H9 (cell line): ENCODE measurements at regions not wholly inside any gene's neighbourhood (a gene's known extent, or its start where the extent isn't known, plus 50 kb on each side); places are given as distances from the start of the nearest gene placed in this dataset.

ENCODE experiments used
- DNase-seq: peaks from one replicate; pipeline ENCODE4 v3.0.0-alpha.2; 2017
- H2AFZ ChIP-seq: one replicate; pipeline ENCODE4 v1.6.1; 2013; ENCODE audit warnings: mild to moderate bottlenecking, low read length, control low read depth, moderate library complexity
- H2AK5ac ChIP-seq: 2 replicates; pipeline ENCODE4 v1.6.1; 2013; ENCODE audit warnings: low read length, control low read depth, mixed read lengths; ENCODE audit not compliant: insufficient read length
- H2BK120ac ChIP-seq: one replicate; pipeline ENCODE4 v1.6.1; 2013; ENCODE audit warnings: low read depth, mild to moderate bottlenecking, low read length, control low read depth, inconsistent platforms; ENCODE audit not compliant: poor library complexity, severe bottlenecking
- H2BK12ac ChIP-seq: 2 replicates; pipeline ENCODE4 v1.6.1; 2013; ENCODE audit warnings: low read length, control low read depth, mixed read lengths, low read depth; ENCODE audit not compliant: insufficient read length
- H2BK15ac ChIP-seq: 2 replicates; pipeline ENCODE4 v1.6.1; 2013; ENCODE audit warnings: low read depth, low read length, control low read depth
- H2BK20ac ChIP-seq: one replicate; pipeline ENCODE4 v1.6.1; 2013; ENCODE audit warnings: low read depth, mild to moderate bottlenecking, low read length, control low read depth, inconsistent platforms; ENCODE audit not compliant: poor library complexity, severe bottlenecking
- H2BK5ac ChIP-seq: 2 replicates; pipeline ENCODE4 v1.6.1; 2013; ENCODE audit warnings: low read length, control low read depth, mixed read lengths; ENCODE audit not compliant: insufficient read length
- H3K14ac ChIP-seq: 2 replicates; pipeline ENCODE4 v1.6.1; 2013; ENCODE audit warnings: low read length, control low read depth; ENCODE audit not compliant: insufficient read depth
- H3K18ac ChIP-seq: 2 replicates; pipeline ENCODE4 v1.6.1; 2013; ENCODE audit warnings: low read depth, mild to moderate bottlenecking, mixed read lengths, low read length, control low read depth; ENCODE audit not compliant: insufficient read length
- H3K23ac ChIP-seq: 2 replicates; pipeline ENCODE4 v1.6.1; 2013; ENCODE audit warnings: low read length, control low read depth, mixed read lengths, low read depth; ENCODE audit not compliant: insufficient read length
- H3K23me2 ChIP-seq: 2 replicates; pipeline ENCODE4 v1.6.1; 2013; ENCODE audit warnings: low read depth, mild to moderate bottlenecking, mixed read lengths, low read length, control low read depth; ENCODE audit not compliant: insufficient read length, poor library complexity, severe bottlenecking
- H3K27ac ChIP-seq: 2 replicates; pipeline ENCODE4 v1.5.1; 2013; ENCODE audit warnings: low read length, control low read depth, mixed read lengths, low read depth; ENCODE audit not compliant: insufficient read length
- H3K27me3 ChIP-seq: 2 replicates; pipeline ENCODE4 v1.6.1; 2013; ENCODE audit warnings: low read length, control low read depth, inconsistent platforms; ENCODE audit not compliant: insufficient read depth
- H3K4ac ChIP-seq: 2 replicates; pipeline ENCODE4 v1.6.1; 2013; ENCODE audit warnings: low read depth, mild to moderate bottlenecking, control low read depth, inconsistent platforms, low read length, moderate library complexity
- H3K4me1 ChIP-seq: 2 replicates; pipeline ENCODE4 v1.6.1; 2013; ENCODE audit warnings: low read length, control low read depth, inconsistent platforms; ENCODE audit not compliant: insufficient read depth
- H3K4me2 ChIP-seq: 2 replicates; pipeline ENCODE4 v1.6.1; 2013; ENCODE audit warnings: low read length, control low read depth, mixed read lengths; ENCODE audit not compliant: insufficient read length, insufficient read depth
- H3K56ac ChIP-seq: 2 replicates; pipeline ENCODE4 v1.6.1; 2013; ENCODE audit warnings: low read depth, mild to moderate bottlenecking, mixed read lengths, low read length, control low read depth; ENCODE audit not compliant: insufficient read length
- H3K79me1 ChIP-seq: 2 replicates; pipeline ENCODE4 v1.6.1; 2013; ENCODE audit warnings: low read depth, mild to moderate bottlenecking, moderate library complexity, low read length, control low read depth, inconsistent platforms; ENCODE audit not compliant: insufficient read depth, poor library complexity, severe bottlenecking
- H3K79me2 ChIP-seq: 2 replicates; pipeline ENCODE4 v1.6.1; 2013; ENCODE audit warnings: low read length, control low read depth, inconsistent platforms; ENCODE audit not compliant: insufficient read depth
- H3K9ac ChIP-seq: 2 replicates; pipeline ENCODE4 v1.6.1; 2013; ENCODE audit warnings: low read length, control low read depth, mixed read lengths; ENCODE audit not compliant: insufficient read length; ENCODE audit errors: extremely low read depth
- H3K9me3 ChIP-seq: one replicate; pipeline ENCODE4 v1.6.1; 2013; ENCODE audit warnings: low read depth, low read length, inconsistent platforms; ENCODE audit not compliant: control insufficient read depth
- H3T11ph ChIP-seq: one replicate; pipeline ENCODE4 v1.6.1; 2013; ENCODE audit warnings: mild to moderate bottlenecking, low read length, control low read depth, inconsistent platforms
- H4K20me1 ChIP-seq: one replicate; pipeline ENCODE4 v1.6.1; 2013; ENCODE audit not compliant: control insufficient read depth, insufficient read length, insufficient read depth
- H4K5ac ChIP-seq: 2 replicates; pipeline ENCODE4 v1.6.1; 2013; ENCODE audit warnings: low read depth, mild to moderate bottlenecking, mixed read lengths, low read length, control low read depth; ENCODE audit not compliant: insufficient read length
- H4K8ac ChIP-seq: replicated peaks from 2 replicates; pipeline ENCODE4 v1.6.1; 2013; ENCODE audit warnings: low read length, control low read depth, mixed read lengths, low read depth; ENCODE audit not compliant: insufficient read length
- H4K91ac ChIP-seq: 2 replicates; pipeline ENCODE4 v1.6.1; 2013; ENCODE audit warnings: low read depth, mild to moderate bottlenecking, moderate library complexity, mixed read lengths, low read length, control low read depth; ENCODE audit not compliant: insufficient read length
- H3K27ac Mint-ChIP-seq, 3 experiments: 2 replicates in 2 of 3; 3 replicates in 1 of 3; pipeline ENCODE4 v1.8.0; 2020 to 2021; ENCODE audit warnings: mixed read lengths in 3 of 3, mild to moderate bottlenecking in 1 of 3, moderate library complexity in 1 of 3
- H3K27me3 Mint-ChIP-seq: 2 replicates; pipeline ENCODE4 v1.8.0; 2021; ENCODE audit warnings: low read depth, mild to moderate bottlenecking, moderate library complexity, mixed read lengths
- H3K36me3 Mint-ChIP-seq, 3 experiments: 2 replicates in 2 of 3; 3 replicates in 1 of 3; pipeline ENCODE4 v1.8.0; 2020 to 2021; ENCODE audit warnings: low read depth in 3 of 3, mixed read lengths in 3 of 3; ENCODE audit not compliant: insufficient read depth in 1 of 3
- H3K4me1 Mint-ChIP-seq, 2 experiments: 2 replicates each; pipeline ENCODE4 v1.8.0; 2020; ENCODE audit warnings: mixed read lengths in 2 of 2
- H3K4me3 Mint-ChIP-seq, 2 experiments: 2 replicates in 1 of 2; 3 replicates in 1 of 2; pipeline ENCODE4 v1.8.0; 2020 to 2021; ENCODE audit warnings: mild to moderate bottlenecking in 2 of 2, mixed read lengths in 2 of 2, moderate library complexity in 1 of 2
- H3K9me3 Mint-ChIP-seq, 2 experiments: 2 replicates in 1 of 2; 3 replicates in 1 of 2; pipeline ENCODE4 v1.8.0; 2020; ENCODE audit warnings: mild to moderate bottlenecking in 2 of 2, mixed read lengths in 2 of 2, moderate library complexity in 1 of 2
- CTCF ChIP-seq: fragments of 200-600 bp; sonication (generic); conservative IDR thresholded peaks from 3 replicates; pipeline ENCODE4 v1.8.0; 2021; ENCODE audit warnings: antibody characterized with exemption, mild to moderate bottlenecking
- WGBS: extraction: QIAGEN DNeasy Blood & Tissue Kit; methylation state at CpG from one replicate; pipeline ENCODE4 v1.1.7; 2013; ENCODE audit warnings: missing lambda C conversion rate, low lambda C conversion rate, mixed read lengths; ENCODE audit not compliant: insufficient read length; ENCODE audit errors: extremely low coverage; 5-methylcytosine and 5-hydroxymethylcytosine counted together

GRCh38 chr2:129719335-129719734, 260.1 kb upstream of the RAB6C start:
- no peak for TF ChIP-seq CTCF
- Histone ChIP-seq H4K20me1 (no peaks in the 10 kb centered on the region), H3K18ac (no peak overlapping the region), H3K4ac (no peak overlapping the region), H3T11ph (no peak overlapping the region), H3K4me2 (no peak overlapping the region), H3K4me1 (peaks cover 3% of the 10 kb centered on the region; the same call in 1 of the 2 replicates), H3K27me3 (no peaks in the 10 kb centered on the region), H4K5ac (no peak overlapping the region), H3K9ac (no peak overlapping the region), H2BK120ac (no peak overlapping the region), H4K8ac (no peak overlapping the region), H3K79me2 (no peaks in the 10 kb centered on the region), H3K56ac (no peak overlapping the region), H3K23me2 (no peaks in the 10 kb centered on the region), H2AK5ac (no peak overlapping the region), H2BK20ac (no peak overlapping the region), H2BK15ac (no peak overlapping the region), H3K14ac (no peak overlapping the region), H3K23ac (no peak overlapping the region), H2BK12ac (no peak overlapping the region), H3K27ac (no peak overlapping the region), H2AFZ (no peak overlapping the region), H4K91ac (no peak overlapping the region), H3K79me1 (no peaks in the 10 kb centered on the region), H3K9me3 (no peaks in the 10 kb centered on the region), H2BK5ac (no peak overlapping the region)
- no peak for DNase-seq
- no CpG with 5 or more reads among the region's 3 CpGs for WGBS
- no peaks in the 10 kb centered on the region for H3K9me3 Mint-ChIP-seq
- peaks cover 25 to 28% of the 10 kb centered on the region in 2 experiments for H3K4me1 Mint-ChIP-seq
- no peaks in the 10 kb centered on the region; a peak in 1 of 7 replicates for H3K36me3 Mint-ChIP-seq
- H3K27ac Mint-ChIP-seq, result no peak overlapping the region
- no peak overlapping the region for H3K4me3 Mint-ChIP-seq
- no peaks in the 10 kb centered on the region; the same call in 1 of the 2 replicates for H3K27me3 Mint-ChIP-seq
